Panc1 (cell line): ENCODE measurements at regions not wholly inside any gene's neighbourhood (a gene's known extent, or its start where the extent isn't known, plus 50 kb on each side); places are given as distances from the start of the nearest gene placed in this dataset.

Experiments used
- ATAC-seq: fragments of 200-7000 bp; cut with Tn5 transposase; 2 replicates; pipeline ENCODE4 v1.9.1; 2020; ENCODE audit warnings: mild to moderate bottlenecking, moderate library complexity
- BruUV-seq: library from RNA; stranded (reverse); fragments of 400-500 nt; replicated peaks from 2 replicates; lab custom pipeline; 2021; lab: Mats Ljungman, UMichigan
- CTCF ChIA-PET: fragments of 300-600 bp; sonication (Branson Sonifier 250); formaldehyde crosslinking; loops from one replicate; lab custom pipeline; 2022; ENCODE audit warnings: antibody characterized with exemption; lab: Charles Lee
- POLR2A ChIA-PET: fragments of 300-600 bp; sonication (Branson Sonifier 250); formaldehyde crosslinking; loops from one replicate; lab custom pipeline; 2022; ENCODE audit warnings: antibody characterized with exemption; lab: Charles Lee
- DNase-seq: peaks from one replicate; pipeline ENCODE4 v3.0.0-alpha.2; 2010; ENCODE audit warnings: low read depth, low spot score
- H3K27ac ChIP-seq: 2 replicates; pipeline ENCODE4 v1.5.1; 2011; ENCODE audit warnings: mild to moderate bottlenecking, low read length, inconsistent platforms
- H3K27me3 ChIP-seq: fragments of 200-500 bp; sonication (Bioruptor generic); 2 replicates; pipeline ENCODE4 v1.6.0; 2014; ENCODE audit warnings: low read length, inconsistent platforms; ENCODE audit not compliant: control insufficient read depth, insufficient read depth
- H3K36me3 ChIP-seq: fragments of 200-500 bp; sonication (Bioruptor generic); 2 replicates; pipeline ENCODE4 v1.5.1; 2014; ENCODE audit warnings: inconsistent platforms, mild to moderate bottlenecking, low read length, moderate library complexity; ENCODE audit not compliant: control insufficient read depth, insufficient read depth
- H3K4me1 ChIP-seq: 2 replicates; pipeline ENCODE4 v1.5.1; 2011; ENCODE audit warnings: inconsistent platforms, mild to moderate bottlenecking, low read length, moderate library complexity; ENCODE audit not compliant: control insufficient read depth, insufficient read depth
- H3K4me3 ChIP-seq, 2 experiments: 2 replicates each; pipeline ENCODE4 v1.5.1; 2011 to 2012; ENCODE audit warnings: low read depth in 2 of 2, low read length in 2 of 2, mild to moderate bottlenecking in 2 of 2, inconsistent platforms in 1 of 2, moderate library complexity in 1 of 2
- H3K9me3 ChIP-seq: fragments of 200-500 bp; sonication (Bioruptor generic); 2 replicates; pipeline ENCODE4 v1.5.1; 2014; ENCODE audit warnings: low read depth, mild to moderate bottlenecking, inconsistent platforms, low read length, moderate library complexity; ENCODE audit not compliant: control insufficient read depth, insufficient read depth
- POLR2AphosphoS5 ChIP-seq: IDR thresholded peaks from 2 replicates; pipeline ENCODE4 v1.6.1; 2012; ENCODE audit warnings: mild to moderate bottlenecking, low read depth, low read length, moderate library complexity
- SIN3A ChIP-seq: IDR thresholded peaks from 2 replicates; pipeline ENCODE4 v1.6.1; 2012; ENCODE audit warnings: low read depth, mild to moderate bottlenecking, low read length, moderate library complexity, borderline replicate concordance; ENCODE audit not compliant: insufficient read depth
- TCF7L2 ChIP-seq: IDR thresholded peaks from 2 replicates; pipeline ENCODE4 v1.6.1; 2011; ENCODE audit warnings: mild to moderate bottlenecking, low read depth, low read length, inconsistent platforms
- in situ Hi-C: cut with HindIII; loops from 2 replicates; pipeline ENCODE4 v1.10.0; 2016; ENCODE audit warnings: low sequenced_read_pairs, low pct_unique_long_range_greater_than_20kb
- intact Hi-C: fragments of 100-400 bp; cut with micrococcal nuclease; formaldehyde crosslinking; loops from one replicate; pipeline ENCODE4 v1.10.0; 2022; ENCODE audit not compliant: unreplicated experiment
- TF ChIP-seq, protein P1 (sequence below): fragments of 450-650 bp; IDR thresholded peaks from 2 replicates; pipeline ENCODE4 v1.5.1; 2017; ENCODE audit warnings: mild to moderate bottlenecking
- TF ChIP-seq, protein P2 (sequence below), 2 experiments: IDR thresholded peaks; 2 replicates each; pipeline ENCODE4 v1.6.1; 2011 to 2012; ENCODE audit warnings: low read depth in 2 of 2, control low read depth in 1 of 2, low read length in 1 of 2, mild to moderate bottlenecking in 1 of 2, moderate library complexity in 1 of 2; ENCODE audit not compliant: insufficient read depth in 1 of 2

DNA sequence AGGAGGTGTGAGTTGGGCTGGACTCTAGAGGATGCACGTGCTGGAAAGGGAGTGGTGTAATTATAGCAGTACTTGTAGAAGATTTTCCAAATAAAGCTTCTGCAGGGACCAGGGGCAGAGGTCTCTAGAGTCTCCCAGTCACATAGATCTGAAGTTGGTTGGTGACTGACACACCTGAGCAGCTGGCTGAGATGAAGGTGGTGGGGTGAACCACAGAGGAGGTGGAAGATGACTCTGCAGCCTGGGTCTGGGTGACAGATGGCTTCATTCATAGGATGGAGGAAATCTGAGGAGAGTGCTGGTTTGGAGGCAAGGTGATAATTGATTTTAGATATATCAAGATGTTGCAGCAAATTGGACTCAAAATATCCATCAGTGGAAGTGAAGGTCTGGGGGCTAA, 178.9 kb upstream of the IVNS1ABP start:
- no peak overlapping the region for H3K4me3 ChIP-seq
- H3K4me1 ChIP-seq = no peaks in the 10 kb centered on the region; the same call in 1 of the 2 replicates
- DNase-seq (no peak), ATAC-seq (no peak)
- POLR2A ChIA-PET = no interaction called here
- TF ChIP-seq, protein P1, sequence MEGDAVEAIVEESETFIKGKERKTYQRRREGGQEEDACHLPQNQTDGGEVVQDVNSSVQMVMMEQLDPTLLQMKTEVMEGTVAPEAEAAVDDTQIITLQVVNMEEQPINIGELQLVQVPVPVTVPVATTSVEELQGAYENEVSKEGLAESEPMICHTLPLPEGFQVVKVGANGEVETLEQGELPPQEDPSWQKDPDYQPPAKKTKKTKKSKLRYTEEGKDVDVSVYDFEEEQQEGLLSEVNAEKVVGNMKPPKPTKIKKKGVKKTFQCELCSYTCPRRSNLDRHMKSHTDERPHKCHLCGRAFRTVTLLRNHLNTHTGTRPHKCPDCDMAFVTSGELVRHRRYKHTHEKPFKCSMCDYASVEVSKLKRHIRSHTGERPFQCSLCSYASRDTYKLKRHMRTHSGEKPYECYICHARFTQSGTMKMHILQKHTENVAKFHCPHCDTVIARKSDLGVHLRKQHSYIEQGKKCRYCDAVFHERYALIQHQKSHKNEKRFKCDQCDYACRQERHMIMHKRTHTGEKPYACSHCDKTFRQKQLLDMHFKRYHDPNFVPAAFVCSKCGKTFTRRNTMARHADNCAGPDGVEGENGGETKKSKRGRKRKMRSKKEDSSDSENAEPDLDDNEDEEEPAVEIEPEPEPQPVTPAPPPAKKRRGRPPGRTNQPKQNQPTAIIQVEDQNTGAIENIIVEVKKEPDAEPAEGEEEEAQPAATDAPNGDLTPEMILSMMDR = no peak
- TF ChIP-seq TCF7L2 (no peak), SIN3A (no peak), POLR2AphosphoS5 (no peak)
- TF ChIP-seq, protein P2, sequence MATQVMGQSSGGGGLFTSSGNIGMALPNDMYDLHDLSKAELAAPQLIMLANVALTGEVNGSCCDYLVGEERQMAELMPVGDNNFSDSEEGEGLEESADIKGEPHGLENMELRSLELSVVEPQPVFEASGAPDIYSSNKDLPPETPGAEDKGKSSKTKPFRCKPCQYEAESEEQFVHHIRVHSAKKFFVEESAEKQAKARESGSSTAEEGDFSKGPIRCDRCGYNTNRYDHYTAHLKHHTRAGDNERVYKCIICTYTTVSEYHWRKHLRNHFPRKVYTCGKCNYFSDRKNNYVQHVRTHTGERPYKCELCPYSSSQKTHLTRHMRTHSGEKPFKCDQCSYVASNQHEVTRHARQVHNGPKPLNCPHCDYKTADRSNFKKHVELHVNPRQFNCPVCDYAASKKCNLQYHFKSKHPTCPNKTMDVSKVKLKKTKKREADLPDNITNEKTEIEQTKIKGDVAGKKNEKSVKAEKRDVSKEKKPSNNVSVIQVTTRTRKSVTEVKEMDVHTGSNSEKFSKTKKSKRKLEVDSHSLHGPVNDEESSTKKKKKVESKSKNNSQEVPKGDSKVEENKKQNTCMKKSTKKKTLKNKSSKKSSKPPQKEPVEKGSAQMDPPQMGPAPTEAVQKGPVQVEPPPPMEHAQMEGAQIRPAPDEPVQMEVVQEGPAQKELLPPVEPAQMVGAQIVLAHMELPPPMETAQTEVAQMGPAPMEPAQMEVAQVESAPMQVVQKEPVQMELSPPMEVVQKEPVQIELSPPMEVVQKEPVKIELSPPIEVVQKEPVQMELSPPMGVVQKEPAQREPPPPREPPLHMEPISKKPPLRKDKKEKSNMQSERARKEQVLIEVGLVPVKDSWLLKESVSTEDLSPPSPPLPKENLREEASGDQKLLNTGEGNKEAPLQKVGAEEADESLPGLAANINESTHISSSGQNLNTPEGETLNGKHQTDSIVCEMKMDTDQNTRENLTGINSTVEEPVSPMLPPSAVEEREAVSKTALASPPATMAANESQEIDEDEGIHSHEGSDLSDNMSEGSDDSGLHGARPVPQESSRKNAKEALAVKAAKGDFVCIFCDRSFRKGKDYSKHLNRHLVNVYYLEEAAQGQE (IDR thresholded peaks at IDR 0.05; ENCODE audit: insufficient read depth in 1 of 2, low read depth in 2 of 2, low read length in 1 of 2) = no peak
- H3K27ac ChIP-seq = no peak overlapping the region
- H3K36me3 ChIP-seq = no peaks in the 10 kb centered on the region
- intact Hi-C loops (no loop called here), in situ Hi-C loops (no loop called here)
- no peaks in the 10 kb centered on the region for H3K9me3 ChIP-seq
- BruUV-seq = no TSS peak
- CTCF ChIA-PET = no interaction called here
- H3K27me3 ChIP-seq = no peaks in the 10 kb centered on the region

DNA sequence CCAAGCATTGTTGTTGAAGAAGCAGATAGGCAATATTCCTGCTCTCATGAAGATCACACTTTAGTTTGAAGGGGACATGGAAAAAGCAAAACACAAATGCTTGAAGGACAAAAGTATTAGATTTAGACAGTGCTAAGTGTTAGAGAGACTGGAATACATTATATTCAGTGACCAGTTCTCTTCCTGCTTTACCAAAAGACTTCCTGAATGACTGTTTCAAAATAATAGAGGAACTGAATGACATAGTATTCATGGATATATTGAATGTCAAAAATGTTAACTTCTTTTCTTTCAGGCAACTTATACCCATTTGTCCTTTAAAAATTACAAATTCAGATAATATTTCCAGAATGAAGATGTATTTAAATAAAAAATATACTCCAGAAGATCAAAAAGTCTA, 178.0 kb upstream of the IVNS1ABP start:
- DNase-seq = no peak
- TF ChIP-seq TCF7L2 (no peak), SIN3A (no peak)
- TF ChIP-seq, protein P1 = no peak
- in situ Hi-C loops = no loop called here
- H3K9me3 ChIP-seq = no peaks in the 10 kb centered on the region
- H3K27ac ChIP-seq = no peak overlapping the region
- ATAC-seq = no peak
- no peaks in the 10 kb centered on the region for H3K27me3 ChIP-seq
- intact Hi-C loops = no loop called here
- POLR2A ChIA-PET = no interaction called here
- no TSS peak for BruUV-seq
- H3K4me1 ChIP-seq = no peaks in the 10 kb centered on the region; the same call in 1 of the 2 replicates
- H3K36me3 ChIP-seq = no peaks in the 10 kb centered on the region
- no peak overlapping the region for H3K4me3 ChIP-seq
- CTCF ChIA-PET = no interaction called here
